Neuron (in vitro differentiated cells): ENCODE measurements at regions not wholly inside any gene's neighbourhood (a gene's known extent, or its start where the extent isn't known, plus 50 kb on each side); places are given as distances from the start of the nearest gene placed in this dataset.

Experiments used
- H2AFZ ChIP-seq: one replicate; pipeline ENCODE4 v1.6.1; 2013; ENCODE audit warnings: low read depth, mild to moderate bottlenecking, inconsistent platforms, low read length, moderate library complexity
- H3K27me3 ChIP-seq: one replicate; pipeline ENCODE4 v1.6.1; 2013; ENCODE audit warnings: low read length; ENCODE audit not compliant: insufficient read depth
- H3K36me3 ChIP-seq: one replicate; pipeline ENCODE4 v1.6.1; 2013; ENCODE audit warnings: low read length; ENCODE audit not compliant: insufficient read depth
- H3K4me1 ChIP-seq: one replicate; pipeline ENCODE4 v1.6.1; 2013; ENCODE audit warnings: low read length; ENCODE audit not compliant: insufficient read depth
- H3K4me3 ChIP-seq: 2 replicates; pipeline ENCODE4 v1.5.1; 2013; ENCODE audit warnings: mild to moderate bottlenecking, low read length, moderate library complexity
- H3K9me3 ChIP-seq: one replicate; pipeline ENCODE4 v1.6.1; 2013; ENCODE audit warnings: low read length

DNA sequence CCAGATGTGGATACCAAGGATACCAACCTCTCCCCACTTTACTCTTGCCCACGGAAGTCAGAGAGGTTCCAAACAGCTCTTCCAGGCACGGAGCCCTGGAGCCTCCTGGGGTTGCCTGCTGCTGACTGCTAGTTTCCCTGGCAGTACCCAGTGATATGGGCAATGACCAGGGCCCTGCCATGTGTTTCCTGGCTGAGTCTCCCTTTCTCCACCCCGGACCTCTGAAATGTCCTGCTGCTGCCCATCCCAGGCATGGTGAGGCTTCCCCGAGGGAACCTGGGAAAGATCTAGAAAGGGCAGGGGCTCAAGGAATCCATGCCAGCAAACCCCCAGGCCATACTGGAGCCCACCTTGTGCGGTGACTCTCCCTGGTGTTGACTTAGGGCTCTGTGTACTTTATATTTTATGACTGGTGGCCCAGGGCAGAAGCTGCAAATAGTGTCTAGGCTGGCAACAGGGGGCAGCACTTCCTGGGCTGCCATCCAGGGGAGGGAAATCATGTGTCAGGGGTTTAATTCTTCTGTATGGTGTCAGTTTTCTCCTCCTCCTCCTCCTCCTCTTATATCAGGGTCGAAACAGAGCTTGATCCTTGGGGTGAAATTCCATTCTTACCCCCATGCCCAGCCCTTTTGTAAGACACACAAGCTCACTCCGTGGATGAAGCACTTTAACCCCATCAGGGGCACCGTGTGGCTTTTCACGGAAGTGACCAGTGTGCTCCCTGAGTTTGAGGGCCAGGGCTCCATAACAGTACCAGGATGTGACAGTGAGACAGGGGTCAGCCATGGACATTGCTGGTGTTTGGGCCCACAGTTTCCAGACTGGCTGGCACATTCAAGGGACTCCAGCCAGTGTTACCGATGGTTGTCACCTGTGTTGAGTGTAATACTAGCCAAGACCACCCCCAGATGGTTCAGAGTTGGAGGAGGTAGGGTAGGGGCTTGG lies 62.4 kb upstream of the GDF10 start:
- no peaks in the 10 kb centered on the region for H3K27me3 ChIP-seq
- H3K36me3 ChIP-seq = no peaks in the 10 kb centered on the region
- H3K4me1 ChIP-seq = no peaks in the 10 kb centered on the region
- H3K4me3 ChIP-seq = no peak overlapping the region
- H2AFZ ChIP-seq = no peak overlapping the region
- no peaks in the 10 kb centered on the region for H3K9me3 ChIP-seq

- Histone ChIP-seq H3K4me3 (no peak overlapping the region), H3K36me3 (no peaks in the 10 kb centered on the region)
Measured at GRCh38 chr10:47238331-47239095, 61.5 kb upstream of the GDF10 start.

GRCh38 chr10:47239211-47239610 lies 60.8 kb upstream of the GDF10 start:
- Histone ChIP-seq H3K36me3 (no peaks in the 10 kb centered on the region), H3K27me3 (no peaks in the 10 kb centered on the region), H3K4me3 (no peak overlapping the region), H2AFZ (no peak overlapping the region), H3K9me3 (no peaks in the 10 kb centered on the region), H3K4me1 (no peaks in the 10 kb centered on the region)

More at GRCh38 chr10:47238331-47239095, 61.5 kb upstream of the GDF10 start:
- Histone ChIP-seq H3K27me3 (no peaks in the 10 kb centered on the region), H2AFZ (no peak overlapping the region), H3K9me3 (no peaks in the 10 kb centered on the region), H3K4me1 (no peaks in the 10 kb centered on the region)

- H3K4me1 ChIP-seq = no peaks in the 10 kb centered on the region
Measured at GRCh38 chr10:47240173-47240572, 59.8 kb upstream of the GDF10 start.

GRCh38 chr10:47241256-47241655 lies 58.7 kb upstream of the GDF10 start:
- Histone ChIP-seq H3K4me1 (no peaks in the 10 kb centered on the region), H2AFZ (no peak overlapping the region), H3K36me3 (no peaks in the 10 kb centered on the region), H3K4me3 (no peak overlapping the region), H3K27me3 (no peaks in the 10 kb centered on the region), H3K9me3 (no peaks in the 10 kb centered on the region)

More at GRCh38 chr10:47240173-47240572, 59.8 kb upstream of the GDF10 start:
- no peak overlapping the region for H2AFZ ChIP-seq
- no peak overlapping the region for H3K4me3 ChIP-seq
- no peaks in the 10 kb centered on the region for H3K27me3 ChIP-seq
- no peaks in the 10 kb centered on the region for H3K9me3 ChIP-seq
- no peaks in the 10 kb centered on the region for H3K36me3 ChIP-seq

GRCh38 chr10:47241946-47242867 lies 57.8 kb upstream of the GDF10 start:
- Histone ChIP-seq H3K27me3 (no peaks in the 10 kb centered on the region), H3K36me3 (no peaks in the 10 kb centered on the region), H3K4me3 (no peak overlapping the region), H2AFZ (no peak overlapping the region), H3K9me3 (no peaks in the 10 kb centered on the region), H3K4me1 (no peaks in the 10 kb centered on the region)

DNA sequence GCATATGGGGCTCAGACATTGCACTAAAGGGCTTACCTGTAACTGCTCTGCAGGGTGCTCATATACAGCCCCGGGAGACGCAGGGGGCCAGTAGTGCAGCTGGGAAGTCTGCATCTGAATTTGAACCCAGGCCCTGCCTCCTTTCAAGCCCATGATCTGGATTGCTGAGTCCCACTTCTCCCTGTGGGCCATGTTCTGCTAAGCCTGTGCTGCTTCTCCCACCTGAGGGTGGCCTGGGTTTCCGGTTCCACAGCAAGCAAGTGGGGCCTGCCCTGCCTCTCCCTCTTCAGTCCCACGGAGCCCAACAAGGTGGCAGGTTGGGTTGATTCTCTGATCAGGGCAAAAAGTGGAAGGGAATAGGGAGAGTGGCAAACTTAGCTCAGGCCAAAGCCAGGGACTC lies 56.6 kb upstream of the GDF10 start:
- Histone ChIP-seq H3K4me3 (no peak overlapping the region), H3K4me1 (no peaks in the 10 kb centered on the region), H3K36me3 (no peaks in the 10 kb centered on the region), H3K27me3 (no peaks in the 10 kb centered on the region), H2AFZ (no peak overlapping the region), H3K9me3 (no peaks in the 10 kb centered on the region)

- Histone ChIP-seq H2AFZ (no peak overlapping the region), H3K4me3 (no peak overlapping the region), H3K36me3 (no peaks in the 10 kb centered on the region), H3K4me1 (no peaks in the 10 kb centered on the region), H3K27me3 (no peaks in the 10 kb centered on the region), H3K9me3 (no peaks in the 10 kb centered on the region)
Measured at GRCh38 chr10:47243791-47244190, 56.2 kb upstream of the GDF10 start.

- Histone ChIP-seq H3K27me3 (no peaks in the 10 kb centered on the region), H3K4me1 (no peaks in the 10 kb centered on the region), H3K4me3 (no peak overlapping the region), H2AFZ (no peak overlapping the region), H3K9me3 (no peaks in the 10 kb centered on the region), H3K36me3 (no peaks in the 10 kb centered on the region)
Measured at GRCh38 chr10:47244560-47245500, 55.2 kb upstream of the GDF10 start.

GRCh38 chr10:47245731-47246350 lies 54.2 kb upstream of the GDF10 start:
- no peaks in the 10 kb centered on the region for H3K27me3 ChIP-seq

DNA sequence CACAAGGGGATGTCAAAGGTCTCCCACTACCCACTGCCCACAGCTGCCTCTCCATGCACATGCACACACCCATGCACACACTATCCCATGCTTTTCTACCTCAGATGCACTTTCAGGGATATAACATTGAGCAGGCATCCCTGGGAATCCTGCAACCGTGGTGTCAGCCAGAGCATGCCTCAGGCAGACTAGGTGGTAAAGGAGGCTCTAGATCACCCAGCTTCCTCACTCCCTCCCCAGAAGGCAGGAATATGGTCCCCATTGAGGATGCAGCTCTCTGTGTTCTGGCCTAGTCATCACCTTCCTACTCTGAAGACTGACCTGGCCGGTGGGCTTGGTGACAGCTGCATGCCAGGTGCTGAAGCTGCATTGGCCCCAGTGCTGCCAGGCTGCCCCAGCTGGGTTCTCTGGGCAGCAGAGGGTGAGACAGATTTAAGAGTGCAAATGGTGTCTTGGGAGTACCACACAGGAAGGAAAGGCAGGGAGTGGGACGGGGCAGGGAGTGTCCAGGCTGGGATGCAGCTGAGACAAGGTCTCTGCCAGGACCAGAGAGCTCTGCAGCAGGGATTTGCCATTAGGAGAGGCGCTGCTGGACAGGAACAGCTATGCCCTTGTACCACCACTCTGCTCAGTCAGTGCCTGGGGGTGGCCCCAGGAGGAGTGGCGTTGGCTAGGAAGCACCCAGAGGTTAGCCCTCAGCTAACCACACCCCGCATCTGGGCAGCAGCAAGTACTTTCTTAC lies 53.4 kb upstream of the GDF10 start:
- Histone ChIP-seq H3K4me1 (no peaks in the 10 kb centered on the region), H3K4me3 (no peak overlapping the region), H2AFZ (no peak overlapping the region), H3K27me3 (no peaks in the 10 kb centered on the region), H3K9me3 (no peaks in the 10 kb centered on the region), H3K36me3 (no peaks in the 10 kb centered on the region)

More at GRCh38 chr10:47245731-47246350, 54.2 kb upstream of the GDF10 start:
- H2AFZ ChIP-seq = no peak overlapping the region
- H3K4me3 ChIP-seq = no peak overlapping the region
- H3K36me3 ChIP-seq = no peaks in the 10 kb centered on the region
- H3K4me1 ChIP-seq = no peaks in the 10 kb centered on the region
- no peaks in the 10 kb centered on the region for H3K9me3 ChIP-seq
